HepG2 (cell line): ENCODE measurements at regions not wholly inside any gene's neighbourhood (a gene's known extent, or its start where the extent isn't known, plus 50 kb on each side); places are given as distances from the start of the nearest gene placed in this dataset.

Experiments
- FLYWCH1 ChIP-seq: sonication (generic); formaldehyde crosslinking; IDR thresholded peaks from 2 replicates; pipeline ENCODE4 v1.8.1; 2023; ENCODE audit warnings: mild to moderate bottlenecking, missing genetic modification reagents
- FOXK1 ChIP-seq: sonication (generic); formaldehyde crosslinking; IDR thresholded peaks from 2 replicates; pipeline ENCODE4 v1.4.0; 2020; ENCODE audit warnings: low read depth, missing genetic modification reagents, borderline replicate concordance
- HNRNPK ChIP-seq: fragments of 200-400 bp; formaldehyde crosslinking; IDR thresholded peaks from 2 replicates; pipeline ENCODE4 v1.6.1; 2018; ENCODE audit warnings: low read length, low read depth, moderate library complexity, mild to moderate bottlenecking; ENCODE audit not compliant: poor library complexity, severe bottlenecking
- KLF15 ChIP-seq: sonication (generic); formaldehyde crosslinking; IDR thresholded peaks from 2 replicates; pipeline ENCODE4 v1.8.1; 2023; ENCODE audit warnings: borderline replicate concordance, mild to moderate bottlenecking, inconsistent platforms, missing genetic modification reagents, mixed read lengths
- NFYC ChIP-seq: IDR thresholded peaks from 2 replicates; pipeline ENCODE4 v1.6.1; 2016; ENCODE audit warnings: missing genetic modification reagents, missing compliant biosample characterization
- TF ChIP-seq, protein P1 (sequence below): sonication (generic); formaldehyde crosslinking; IDR thresholded peaks from 2 replicates; pipeline ENCODE4 v1.4.0; 2020; ENCODE audit warnings: mild to moderate bottlenecking, missing genetic modification reagents
- TF ChIP-seq, protein P2 (sequence below): sonication (generic); formaldehyde crosslinking; IDR thresholded peaks from one replicate; pipeline ENCODE4 v1.5.1; 2020; ENCODE audit warnings: mild to moderate bottlenecking, missing genetic modification reagents; ENCODE audit errors: not compliant biosample characterization

DNA sequence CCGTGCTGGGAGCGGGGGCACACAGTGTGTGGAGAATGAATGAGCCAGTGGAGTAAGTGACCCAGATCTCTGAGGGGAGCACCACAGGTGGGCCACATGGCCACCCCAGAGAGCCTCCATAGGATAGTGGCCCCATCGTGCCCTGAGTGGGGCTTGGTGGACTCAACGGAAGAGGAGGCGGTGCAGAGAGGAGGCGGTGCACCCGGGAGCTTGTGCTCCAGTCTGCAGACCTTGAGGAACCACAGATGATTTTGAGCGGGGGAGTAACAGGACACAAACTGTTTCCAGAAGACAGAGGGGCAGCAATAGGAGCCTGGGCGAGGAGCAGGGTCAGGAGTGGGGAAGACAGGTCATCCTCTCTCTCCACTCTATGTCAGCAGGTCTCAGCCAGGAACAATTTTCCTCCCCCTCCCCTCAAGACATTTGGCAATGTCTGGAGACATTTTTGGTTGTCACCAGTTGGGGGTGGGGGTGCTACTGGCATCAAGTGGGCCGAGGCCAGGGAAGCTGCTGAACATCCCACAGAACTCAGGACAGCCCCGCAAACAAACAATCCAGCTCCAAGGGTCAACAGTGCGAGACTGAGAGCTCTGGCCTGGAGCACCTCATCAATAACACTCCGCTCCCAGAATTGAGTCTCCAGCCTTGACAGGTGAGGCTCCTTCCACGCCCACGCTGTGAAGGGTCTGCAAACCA, 182.2 kb downstream of the USP12 start (continued):
- TF ChIP-seq, protein P1, sequence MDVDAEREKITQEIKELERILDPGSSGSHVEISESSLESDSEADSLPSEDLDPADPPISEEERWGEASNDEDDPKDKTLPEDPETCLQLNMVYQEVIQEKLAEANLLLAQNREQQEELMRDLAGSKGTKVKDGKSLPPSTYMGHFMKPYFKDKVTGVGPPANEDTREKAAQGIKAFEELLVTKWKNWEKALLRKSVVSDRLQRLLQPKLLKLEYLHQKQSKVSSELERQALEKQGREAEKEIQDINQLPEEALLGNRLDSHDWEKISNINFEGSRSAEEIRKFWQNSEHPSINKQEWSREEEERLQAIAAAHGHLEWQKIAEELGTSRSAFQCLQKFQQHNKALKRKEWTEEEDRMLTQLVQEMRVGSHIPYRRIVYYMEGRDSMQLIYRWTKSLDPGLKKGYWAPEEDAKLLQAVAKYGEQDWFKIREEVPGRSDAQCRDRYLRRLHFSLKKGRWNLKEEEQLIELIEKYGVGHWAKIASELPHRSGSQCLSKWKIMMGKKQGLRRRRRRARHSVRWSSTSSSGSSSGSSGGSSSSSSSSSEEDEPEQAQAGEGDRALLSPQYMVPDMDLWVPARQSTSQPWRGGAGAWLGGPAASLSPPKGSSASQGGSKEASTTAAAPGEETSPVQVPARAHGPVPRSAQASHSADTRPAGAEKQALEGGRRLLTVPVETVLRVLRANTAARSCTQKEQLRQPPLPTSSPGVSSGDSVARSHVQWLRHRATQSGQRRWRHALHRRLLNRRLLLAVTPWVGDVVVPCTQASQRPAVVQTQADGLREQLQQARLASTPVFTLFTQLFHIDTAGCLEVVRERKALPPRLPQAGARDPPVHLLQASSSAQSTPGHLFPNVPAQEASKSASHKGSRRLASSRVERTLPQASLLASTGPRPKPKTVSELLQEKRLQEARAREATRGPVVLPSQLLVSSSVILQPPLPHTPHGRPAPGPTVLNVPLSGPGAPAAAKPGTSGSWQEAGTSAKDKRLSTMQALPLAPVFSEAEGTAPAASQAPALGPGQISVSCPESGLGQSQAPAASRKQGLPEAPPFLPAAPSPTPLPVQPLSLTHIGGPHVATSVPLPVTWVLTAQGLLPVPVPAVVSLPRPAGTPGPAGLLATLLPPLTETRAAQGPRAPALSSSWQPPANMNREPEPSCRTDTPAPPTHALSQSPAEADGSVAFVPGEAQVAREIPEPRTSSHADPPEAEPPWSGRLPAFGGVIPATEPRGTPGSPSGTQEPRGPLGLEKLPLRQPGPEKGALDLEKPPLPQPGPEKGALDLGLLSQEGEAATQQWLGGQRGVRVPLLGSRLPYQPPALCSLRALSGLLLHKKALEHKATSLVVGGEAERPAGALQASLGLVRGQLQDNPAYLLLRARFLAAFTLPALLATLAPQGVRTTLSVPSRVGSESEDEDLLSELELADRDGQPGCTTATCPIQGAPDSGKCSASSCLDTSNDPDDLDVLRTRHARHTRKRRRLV (CRISPR knock-in tag): no peak
- no peak for TF ChIP-seq NFYC (CRISPR knock-in tag)
- no peak for TF ChIP-seq HNRNPK
- TF ChIP-seq, protein P2, sequence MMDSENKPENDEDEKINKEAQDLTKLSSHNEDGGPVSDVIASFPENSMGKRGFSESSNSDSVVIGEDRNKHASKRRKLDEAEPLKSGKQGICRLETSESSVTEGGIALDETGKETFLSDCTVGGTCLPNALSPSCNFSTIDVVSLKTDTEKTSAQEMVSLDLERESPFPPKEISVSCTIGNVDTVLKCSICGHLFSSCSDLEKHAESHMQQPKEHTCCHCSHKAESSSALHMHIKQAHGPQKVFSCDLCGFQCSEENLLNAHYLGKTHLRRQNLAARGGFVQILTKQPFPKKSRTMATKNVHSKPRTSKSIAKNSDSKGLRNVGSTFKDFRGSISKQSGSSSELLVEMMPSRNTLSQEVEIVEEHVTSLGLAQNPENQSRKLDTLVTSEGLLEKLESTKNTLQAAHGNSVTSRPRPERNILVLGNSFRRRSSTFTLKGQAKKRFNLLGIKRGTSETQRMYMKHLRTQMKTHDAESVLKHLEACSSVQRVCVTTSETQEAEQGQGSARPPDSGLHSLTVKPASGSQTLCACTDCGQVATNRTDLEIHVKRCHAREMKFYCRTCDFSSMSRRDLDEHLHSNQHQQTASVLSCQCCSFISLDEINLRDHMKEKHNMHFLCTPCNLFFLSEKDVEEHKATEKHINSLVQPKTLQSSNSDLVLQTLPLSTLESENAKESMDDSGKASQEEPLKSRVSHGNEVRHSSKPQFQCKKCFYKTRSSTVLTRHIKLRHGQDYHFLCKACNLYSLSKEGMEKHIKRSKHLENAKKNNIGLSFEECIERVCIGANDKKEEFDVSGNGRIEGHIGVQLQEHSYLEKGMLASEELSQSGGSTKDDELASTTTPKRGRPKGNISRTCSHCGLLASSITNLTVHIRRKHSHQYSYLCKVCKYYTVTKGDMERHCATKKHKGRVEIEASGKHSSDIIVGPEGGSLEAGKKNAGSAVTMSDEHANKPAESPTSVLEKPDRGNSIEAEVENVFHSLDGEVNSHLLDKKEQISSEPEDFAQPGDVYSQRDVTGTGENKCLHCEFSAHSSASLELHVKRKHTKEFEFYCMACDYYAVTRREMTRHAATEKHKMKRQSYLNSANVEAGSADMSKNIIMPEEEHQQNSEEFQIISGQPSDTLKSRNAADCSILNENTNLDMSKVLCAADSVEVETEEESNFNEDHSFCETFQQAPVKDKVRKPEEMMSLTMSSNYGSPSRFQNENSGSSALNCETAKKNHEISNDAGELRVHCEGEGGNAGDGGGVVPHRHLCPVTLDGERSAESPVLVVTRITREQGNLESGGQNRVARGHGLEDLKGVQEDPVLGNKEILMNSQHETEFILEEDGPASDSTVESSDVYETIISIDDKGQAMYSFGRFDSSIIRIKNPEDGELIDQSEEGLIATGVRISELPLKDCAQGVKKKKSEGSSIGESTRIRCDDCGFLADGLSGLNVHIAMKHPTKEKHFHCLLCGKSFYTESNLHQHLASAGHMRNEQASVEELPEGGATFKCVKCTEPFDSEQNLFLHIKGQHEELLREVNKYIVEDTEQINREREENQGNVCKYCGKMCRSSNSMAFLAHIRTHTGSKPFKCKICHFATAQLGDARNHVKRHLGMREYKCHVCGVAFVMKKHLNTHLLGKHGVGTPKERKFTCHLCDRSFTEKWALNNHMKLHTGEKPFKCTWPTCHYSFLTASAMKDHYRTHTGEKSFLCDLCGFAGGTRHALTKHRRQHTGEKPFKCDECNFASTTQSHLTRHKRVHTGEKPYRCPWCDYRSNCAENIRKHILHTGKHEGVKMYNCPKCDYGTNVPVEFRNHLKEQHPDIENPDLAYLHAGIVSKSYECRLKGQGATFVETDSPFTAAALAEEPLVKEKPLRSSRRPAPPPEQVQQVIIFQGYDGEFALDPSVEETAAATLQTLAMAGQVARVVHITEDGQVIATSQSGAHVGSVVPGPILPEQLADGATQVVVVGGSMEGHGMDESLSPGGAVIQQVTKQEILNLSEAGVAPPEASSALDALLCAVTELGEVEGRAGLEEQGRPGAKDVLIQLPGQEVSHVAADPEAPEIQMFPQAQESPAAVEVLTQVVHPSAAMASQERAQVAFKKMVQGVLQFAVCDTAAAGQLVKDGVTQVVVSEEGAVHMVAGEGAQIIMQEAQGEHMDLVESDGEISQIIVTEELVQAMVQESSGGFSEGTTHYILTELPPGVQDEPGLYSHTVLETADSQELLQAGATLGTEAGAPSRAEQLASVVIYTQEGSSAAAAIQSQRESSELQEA (CRISPR knock-in tag): no peak
- no peak for TF ChIP-seq FOXK1 (CRISPR knock-in tag)
- TF ChIP-seq KLF15: no peak
- TF ChIP-seq FLYWCH1 (CRISPR knock-in tag): no peak
- TF ChIP-seq, all 625 proteins: peak for 20
